ENCODE measurements at regions not wholly inside any gene's neighbourhood (a gene's known extent, or its start where the extent isn't known, plus 50 kb on each side); places are given as distances from the start of the nearest gene placed in this dataset.

GRCh38 chr5:96253140-96253539 lies 179.9 kb downstream of the PCSK1 start:
- H3K27ac ChIP-seq: no peak overlapping the region
- no peaks in the 10 kb centered on the region for H3K9me3 ChIP-seq
- DNase-seq (ENCODE audit: low spot score): no peak
- H3K4me1 ChIP-seq (ENCODE audit: control insufficient read depth in 1 of 2, low read depth in 2 of 2): peaks cover 4 to 37% of the 10 kb centered on the region in 2 donors
- TF ChIP-seq CTCF (IDR thresholded peaks at IDR 0.05): no peak
- H3K4me3 ChIP-seq: no peak overlapping the region
- no peaks in the 10 kb centered on the region for H3K36me3 ChIP-seq
- ATAC-seq (ENCODE audit: insufficient number of reproducible peaks, low FRiP score, low read depth): no peak
- no peaks in the 10 kb centered on the region for H3K27me3 ChIP-seq (replicated peaks; ENCODE audit: insufficient read depth)

- Histone ChIP-seq H3K27ac (no peak overlapping the region), H3K36me3 (no peaks in the 10 kb centered on the region), H3K4me3 (no peak overlapping the region), H3K9me3 (no peaks in the 10 kb centered on the region), H3K27me3 (replicated peaks; ENCODE audit: insufficient read depth) (no peaks in the 10 kb centered on the region), H3K4me1 (ENCODE audit: control insufficient read depth in 1 of 2, low read depth in 2 of 2) (peaks cover 10 to 37% of the 10 kb centered on the region in 2 donors)
- ATAC-seq (ENCODE audit: insufficient number of reproducible peaks, low FRiP score, low read depth) (no peak), DNase-seq (ENCODE audit: low spot score) (no peak)
- TF ChIP-seq CTCF (IDR thresholded peaks at IDR 0.05): no peak
These were observed 180.5 kb downstream of the PCSK1 start for GRCh38 chr5:96252596-96252995.

- no peak overlapping the region for H3K27ac ChIP-seq
- no peak for TF ChIP-seq CTCF (IDR thresholded peaks at IDR 0.05)
- no peak for DNase-seq (ENCODE audit: low spot score)
- H3K9me3 ChIP-seq: no peaks in the 10 kb centered on the region
- no peak for ATAC-seq (ENCODE audit: insufficient number of reproducible peaks, low FRiP score, low read depth)
- no peaks in the 10 kb centered on the region for H3K27me3 ChIP-seq (replicated peaks; ENCODE audit: insufficient read depth)
- H3K4me3 ChIP-seq: no peak overlapping the region
- H3K4me1 ChIP-seq (ENCODE audit: control insufficient read depth in 1 of 2, low read depth in 2 of 2): peaks cover 9 to 44% of the 10 kb centered on the region in 2 donors
- no peaks in the 10 kb centered on the region for H3K36me3 ChIP-seq
These were observed 182.3 kb downstream of the PCSK1 start for GRCh38 chr5:96250782-96251181.

GRCh38 chr5:96248131-96248530 lies 184.9 kb downstream of the PCSK1 start:
- DNase-seq (ENCODE audit: low spot score) (no peak), ATAC-seq (ENCODE audit: insufficient number of reproducible peaks, low FRiP score, low read depth) (no peak)
- Histone ChIP-seq H3K4me3 (peak overlapping the region; percentile 54), H3K4me1 (ENCODE audit: control insufficient read depth in 1 of 2, low read depth in 2 of 2) (peaks cover 7 to 47% of the 10 kb centered on the region in 2 donors), H3K27me3 (replicated peaks; ENCODE audit: insufficient read depth) (no peaks in the 10 kb centered on the region), H3K27ac (peak overlapping the region; percentile 70 to 86), H3K9me3 (no peaks in the 10 kb centered on the region), H3K36me3 (no peaks in the 10 kb centered on the region)
- no peak for TF ChIP-seq CTCF (IDR thresholded peaks at IDR 0.05)

- no peak for TF ChIP-seq CTCF (IDR thresholded peaks at IDR 0.05)
- ATAC-seq (ENCODE audit: insufficient number of reproducible peaks, low FRiP score, low read depth) (no peak), DNase-seq (ENCODE audit: low spot score) (no peak)
- H3K4me3 ChIP-seq: peak overlapping the region; percentile 54
- peaks cover 7 to 52% of the 10 kb centered on the region in 2 donors for H3K4me1 ChIP-seq (ENCODE audit: control insufficient read depth in 1 of 2, low read depth in 2 of 2)
- H3K27me3 ChIP-seq (replicated peaks; ENCODE audit: insufficient read depth): no peaks in the 10 kb centered on the region
- no peaks in the 10 kb centered on the region for H3K9me3 ChIP-seq
- H3K36me3 ChIP-seq: no peaks in the 10 kb centered on the region
- peak overlapping the region; percentile 70 to 86 for H3K27ac ChIP-seq
These were observed 185.3 kb downstream of the PCSK1 start for GRCh38 chr5:96247708-96248107.

All from thoracic aorta (tissue), 2 donors.